ENCODE measurements at regions not wholly inside any gene's neighbourhood (a gene's known extent, or its start where the extent isn't known, plus 50 kb on each side); places are given as distances from the start of the nearest gene placed in this dataset.

GRCh38 chr4:133379681-133380438, 230.8 kb downstream of the PCDH10 start:
- Histone ChIP-seq H3K4me3 (no peak overlapping the region), H3K4me1 (no peaks in the 10 kb centered on the region), H3K9me3 (no peaks in the 10 kb centered on the region), H3K27me3 (no peaks in the 10 kb centered on the region), H3K27ac (no peak overlapping the region), H3K36me3 (no peaks in the 10 kb centered on the region)
- intact Hi-C loops (cut with DNase I; ENCODE audit: low total_unique reads), result no loop called here
- TF ChIP-seq CTCF (IDR thresholded peaks at IDR 0.05) (no peak), POLR2A (IDR thresholded peaks at IDR 0.05) (no peak), POLR2AphosphoS5 (IDR thresholded peaks at IDR 0.05) (no peak)
- no peak for DNase-seq (ENCODE audit: low spot score in 2 of 2)

GRCh38 chr4:133377286-133377685, 228.2 kb downstream of the PCDH10 start:
- intact Hi-C loops (cut with DNase I; ENCODE audit: low total_unique reads), result no loop called here
- H3K9me3 ChIP-seq, result no peaks in the 10 kb centered on the region

GRCh38 chr4:133372699-133373098, 223.6 kb downstream of the PCDH10 start:
- no peaks in the 10 kb centered on the region for H3K27me3 ChIP-seq
- intact Hi-C loops (cut with DNase I; ENCODE audit: low total_unique reads), result no loop called here

More at GRCh38 chr4:133377286-133377685, 228.2 kb downstream of the PCDH10 start:
- Histone ChIP-seq H3K4me3 (no peak overlapping the region), H3K27me3 (no peaks in the 10 kb centered on the region), H3K36me3 (no peaks in the 10 kb centered on the region), H3K4me1 (no peaks in the 10 kb centered on the region), H3K27ac (no peak overlapping the region)
- no peak for DNase-seq (ENCODE audit: low spot score in 2 of 2)
- TF ChIP-seq POLR2A (IDR thresholded peaks at IDR 0.05) (no peak), POLR2AphosphoS5 (IDR thresholded peaks at IDR 0.05) (no peak), CTCF (IDR thresholded peaks at IDR 0.05) (no peak)

GRCh38 chr4:133355633-133356032, 206.5 kb downstream of the PCDH10 start:
- Histone ChIP-seq H3K36me3 (no peaks in the 10 kb centered on the region), H3K27ac (no peak overlapping the region), H3K9me3 (no peaks in the 10 kb centered on the region), H3K4me3 (no peak overlapping the region), H3K27me3 (no peaks in the 10 kb centered on the region), H3K4me1 (no peaks in the 10 kb centered on the region)
- intact Hi-C loops (cut with DNase I; ENCODE audit: low total_unique reads), result no loop called here
- TF ChIP-seq CTCF (IDR thresholded peaks at IDR 0.05), result no peak
- TF ChIP-seq POLR2A (IDR thresholded peaks at IDR 0.05), result no peak
- TF ChIP-seq POLR2AphosphoS5 (IDR thresholded peaks at IDR 0.05), result no peak
- no peak for DNase-seq (ENCODE audit: low spot score in 2 of 2)

More at GRCh38 chr4:133372699-133373098, 223.6 kb downstream of the PCDH10 start:
- no peak overlapping the region for H3K4me3 ChIP-seq
- no peaks in the 10 kb centered on the region for H3K4me1 ChIP-seq
- TF ChIP-seq CTCF (IDR thresholded peaks at IDR 0.05) (no peak), POLR2A (IDR thresholded peaks at IDR 0.05) (no peak), POLR2AphosphoS5 (IDR thresholded peaks at IDR 0.05) (no peak)
- no peaks in the 10 kb centered on the region for H3K36me3 ChIP-seq
- H3K27ac ChIP-seq, result no peak overlapping the region
- DNase-seq (ENCODE audit: low spot score in 2 of 2), result no peak
- H3K9me3 ChIP-seq, result no peaks in the 10 kb centered on the region

GRCh38 chr4:133347409-133347808, 198.3 kb downstream of the PCDH10 start:
- intact Hi-C loops (cut with DNase I; ENCODE audit: low total_unique reads), result no loop called here
- H3K36me3 ChIP-seq, result no peaks in the 10 kb centered on the region
- H3K4me3 ChIP-seq, result no peak overlapping the region
- no peak overlapping the region for H3K27ac ChIP-seq
- DNase-seq (ENCODE audit: low spot score in 2 of 2), result no peak
- TF ChIP-seq POLR2AphosphoS5 (IDR thresholded peaks at IDR 0.05), result no peak
- no peak for TF ChIP-seq CTCF (IDR thresholded peaks at IDR 0.05)
- no peak for TF ChIP-seq POLR2A (IDR thresholded peaks at IDR 0.05)
- no peaks in the 10 kb centered on the region for H3K9me3 ChIP-seq
- no peaks in the 10 kb centered on the region for H3K27me3 ChIP-seq
- H3K4me1 ChIP-seq, result no peaks in the 10 kb centered on the region

All from breast epithelium (tissue), 4 donors.